Loucy (cell line): ENCODE measurements at regions not wholly inside any gene's neighbourhood (a gene's known extent, or its start where the extent isn't known, plus 50 kb on each side); places are given as distances from the start of the nearest gene placed in this dataset.

Experiments used
- H2AFZ ChIP-seq: fragments of 200-600 bp; sonication (generic); 2 replicates; pipeline ENCODE4 v1.6.0; 2016; ENCODE audit warnings: antibody characterized with exemption, mild to moderate bottlenecking, low read length, moderate library complexity
- H3F3A ChIP-seq: fragments of 200-600 bp; 2 replicates; pipeline ENCODE4 v1.6.0; 2016; ENCODE audit warnings: antibody characterized with exemption, low read depth, mild to moderate bottlenecking
- H3K27me3 ChIP-seq: fragments of 200-600 bp; sonication (generic); 2 replicates; pipeline ENCODE4 v1.6.1; 2014; ENCODE audit warnings: low read length, mild to moderate bottlenecking; ENCODE audit not compliant: insufficient read depth, poor library complexity, severe bottlenecking
- H3K36me3 ChIP-seq: fragments of 200-600 bp; sonication (generic); 2 replicates; pipeline ENCODE4 v1.6.1; 2016; ENCODE audit warnings: low read length; ENCODE audit not compliant: insufficient read depth
- H3K4me1 ChIP-seq: fragments of 200-600 bp; sonication (generic); 2 replicates; pipeline ENCODE4 v1.5.1; 2014; ENCODE audit warnings: low read length, mild to moderate bottlenecking; ENCODE audit not compliant: insufficient read depth, poor library complexity, severe bottlenecking
- H3K4me2 ChIP-seq: fragments of 200-600 bp; sonication (generic); 2 replicates; pipeline ENCODE4 v1.6.0; 2014; ENCODE audit warnings: antibody characterized with exemption, low read length, low read depth, mild to moderate bottlenecking; ENCODE audit not compliant: poor library complexity, severe bottlenecking
- H3K4me3 ChIP-seq: fragments of 200-600 bp; sonication (generic); 2 replicates; pipeline ENCODE4 v1.5.1; 2014; ENCODE audit warnings: low read length, mild to moderate bottlenecking, mixed read lengths; ENCODE audit not compliant: poor library complexity, severe bottlenecking
- H3K79me2 ChIP-seq: fragments of 200-600 bp; sonication (generic); 2 replicates; pipeline ENCODE4 v1.6.1; 2014; ENCODE audit warnings: low read length; ENCODE audit not compliant: insufficient read depth
- H3K9ac ChIP-seq: fragments of 200-600 bp; sonication (generic); 2 replicates; pipeline ENCODE4 v1.6.0; 2014; ENCODE audit warnings: mild to moderate bottlenecking, low read depth, low read length, moderate library complexity; ENCODE audit not compliant: poor library complexity, severe bottlenecking
- H3K9me2 ChIP-seq: fragments of 200-600 bp; sonication (generic); replicated peaks from 2 replicates; pipeline ENCODE4 v1.6.1; 2016; ENCODE audit warnings: low read depth, low read length, mixed read lengths
- H3K9me3 ChIP-seq: fragments of 200-600 bp; sonication (generic); 2 replicates; pipeline ENCODE4 v1.6.1; 2014; ENCODE audit warnings: mild to moderate bottlenecking, antibody characterized with exemption, low read length, low read depth; ENCODE audit not compliant: insufficient read depth
- H4K20me1 ChIP-seq: fragments of 200-600 bp; sonication (generic); 2 replicates; pipeline ENCODE4 v1.6.0; 2014; ENCODE audit warnings: antibody characterized with exemption, low read length, mild to moderate bottlenecking; ENCODE audit not compliant: insufficient read depth, poor library complexity, severe bottlenecking
- EZH2phosphoT487 ChIP-seq: fragments of 200-600 bp; IDR thresholded peaks from 2 replicates; pipeline ENCODE4 v1.6.1; 2018; ENCODE audit warnings: antibody characterized with exemption, mild to moderate bottlenecking, moderate library complexity, borderline replicate concordance
- TF ChIP-seq, protein P1 (sequence below): fragments of 200-600 bp; sonication (generic); conservative IDR thresholded peaks from 2 replicates; pipeline ENCODE4 v1.5.1; 2014; ENCODE audit warnings: mild to moderate bottlenecking, antibody characterized with exemption, low read length

DNA sequence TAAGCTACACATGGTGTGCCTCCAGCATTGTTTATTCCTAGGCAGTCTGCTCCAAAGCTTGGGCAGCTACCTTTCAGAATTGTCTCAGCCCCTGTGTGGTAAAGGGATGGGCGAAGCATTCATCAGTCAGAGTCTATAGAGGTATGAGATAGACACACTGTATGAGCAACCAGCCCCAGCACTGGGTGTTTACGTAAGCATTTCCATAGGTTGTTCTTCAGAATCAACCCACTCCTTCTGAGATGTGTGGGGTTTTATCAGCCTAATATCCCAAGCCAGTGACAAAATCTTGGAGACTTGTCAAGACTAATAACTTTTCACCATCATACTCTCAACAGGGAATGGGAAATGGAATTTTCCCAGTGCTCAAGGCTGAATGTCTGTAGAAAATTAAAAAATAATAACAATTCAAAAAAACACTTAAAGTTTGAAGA, 98.2 kb downstream of the BTG1 start:
- TF ChIP-seq EZH2phosphoT487 = no peak
- TF ChIP-seq, protein P1, sequence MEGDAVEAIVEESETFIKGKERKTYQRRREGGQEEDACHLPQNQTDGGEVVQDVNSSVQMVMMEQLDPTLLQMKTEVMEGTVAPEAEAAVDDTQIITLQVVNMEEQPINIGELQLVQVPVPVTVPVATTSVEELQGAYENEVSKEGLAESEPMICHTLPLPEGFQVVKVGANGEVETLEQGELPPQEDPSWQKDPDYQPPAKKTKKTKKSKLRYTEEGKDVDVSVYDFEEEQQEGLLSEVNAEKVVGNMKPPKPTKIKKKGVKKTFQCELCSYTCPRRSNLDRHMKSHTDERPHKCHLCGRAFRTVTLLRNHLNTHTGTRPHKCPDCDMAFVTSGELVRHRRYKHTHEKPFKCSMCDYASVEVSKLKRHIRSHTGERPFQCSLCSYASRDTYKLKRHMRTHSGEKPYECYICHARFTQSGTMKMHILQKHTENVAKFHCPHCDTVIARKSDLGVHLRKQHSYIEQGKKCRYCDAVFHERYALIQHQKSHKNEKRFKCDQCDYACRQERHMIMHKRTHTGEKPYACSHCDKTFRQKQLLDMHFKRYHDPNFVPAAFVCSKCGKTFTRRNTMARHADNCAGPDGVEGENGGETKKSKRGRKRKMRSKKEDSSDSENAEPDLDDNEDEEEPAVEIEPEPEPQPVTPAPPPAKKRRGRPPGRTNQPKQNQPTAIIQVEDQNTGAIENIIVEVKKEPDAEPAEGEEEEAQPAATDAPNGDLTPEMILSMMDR = no peak
- H3K4me2 ChIP-seq = no peak overlapping the region
- no peaks in the 10 kb centered on the region for H3F3A ChIP-seq
- no peaks in the 10 kb centered on the region for H3K9me2 ChIP-seq
- no peaks in the 10 kb centered on the region for H4K20me1 ChIP-seq
- no peak overlapping the region for H3K4me3 ChIP-seq
- H3K36me3 ChIP-seq = no peaks in the 10 kb centered on the region
- no peaks in the 10 kb centered on the region for H3K27me3 ChIP-seq
- H3K9ac ChIP-seq = no peak overlapping the region
- H3K4me1 ChIP-seq = no peaks in the 10 kb centered on the region
- H3K79me2 ChIP-seq = no peaks in the 10 kb centered on the region
- H3K9me3 ChIP-seq = no peaks in the 10 kb centered on the region
- no peak overlapping the region for H2AFZ ChIP-seq

DNA sequence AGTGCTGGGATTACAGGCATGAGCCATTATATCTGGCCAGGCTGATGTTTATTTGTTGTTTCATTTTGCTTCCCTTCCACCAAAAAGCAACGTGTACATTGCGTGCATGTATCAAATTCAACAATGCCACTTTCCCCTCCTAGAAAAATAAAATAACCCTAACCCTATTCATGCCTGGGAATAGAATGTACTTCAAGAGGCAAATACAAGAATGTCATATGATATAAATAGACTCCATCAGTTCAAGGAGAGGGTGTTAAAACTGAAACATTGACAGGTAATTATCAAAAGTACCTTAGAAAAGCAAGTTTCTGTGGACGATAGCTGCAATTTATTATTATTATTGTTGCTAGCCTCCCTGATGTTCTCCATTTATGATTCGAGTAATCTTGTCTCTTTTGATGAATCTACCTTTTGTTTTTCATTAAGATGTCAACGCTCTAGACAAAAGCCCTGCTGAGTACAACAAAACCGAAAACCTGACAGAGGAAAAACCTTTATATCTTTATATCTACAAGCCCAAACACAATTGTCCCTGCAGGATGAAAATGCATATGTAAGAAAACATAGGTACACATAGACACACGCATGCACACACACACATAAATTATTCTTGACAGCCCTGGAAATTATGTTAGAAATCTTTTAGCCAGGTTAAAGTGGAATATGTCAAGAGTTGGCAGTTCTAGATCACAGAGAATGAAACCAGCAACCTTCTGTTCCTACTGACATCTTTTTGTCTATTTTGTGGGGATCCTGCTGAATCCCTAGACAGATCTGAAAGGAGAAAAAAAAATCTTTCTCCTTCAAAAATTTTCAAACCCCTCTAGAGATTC, 98.9 kb downstream of the BTG1 start:
- H3K9me3 ChIP-seq = no peaks in the 10 kb centered on the region
- H2AFZ ChIP-seq = no peak overlapping the region
- H3K79me2 ChIP-seq = no peaks in the 10 kb centered on the region
- H4K20me1 ChIP-seq = no peaks in the 10 kb centered on the region
- H3K9me2 ChIP-seq = no peaks in the 10 kb centered on the region
- H3K4me1 ChIP-seq = no peaks in the 10 kb centered on the region
- H3K9ac ChIP-seq = no peak overlapping the region
- no peaks in the 10 kb centered on the region for H3F3A ChIP-seq
- no peaks in the 10 kb centered on the region for H3K36me3 ChIP-seq
- H3K4me2 ChIP-seq = no peak overlapping the region
- TF ChIP-seq EZH2phosphoT487 = no peak
- TF ChIP-seq, protein P1 = no peak
- no peaks in the 10 kb centered on the region for H3K27me3 ChIP-seq
- H3K4me3 ChIP-seq = no peak overlapping the region

DNA sequence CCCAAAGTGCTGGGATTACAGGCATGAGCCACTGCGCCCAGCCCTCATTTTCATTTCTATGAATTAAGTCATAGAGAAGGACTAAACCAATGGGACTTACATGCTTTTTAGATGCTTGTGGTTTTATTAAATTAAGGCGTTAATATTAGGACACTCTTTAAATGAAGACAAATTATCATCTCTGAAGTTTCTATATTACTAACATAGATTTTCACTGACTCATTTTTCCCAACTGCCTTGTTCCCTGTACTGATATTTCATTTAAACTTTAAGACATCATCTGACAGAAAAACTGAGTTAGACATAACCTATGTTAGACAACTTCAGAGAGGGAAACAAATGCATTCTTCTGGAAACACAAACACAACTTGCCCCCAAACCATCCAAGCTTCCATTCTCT, 99.8 kb downstream of the BTG1 start:
- Histone ChIP-seq H3K9me2 (no peaks in the 10 kb centered on the region), H3K4me3 (no peak overlapping the region), H3K9me3 (no peaks in the 10 kb centered on the region), H3K9ac (no peak overlapping the region), H3K4me1 (no peaks in the 10 kb centered on the region), H3K4me2 (no peak overlapping the region), H2AFZ (no peak overlapping the region), H3F3A (no peaks in the 10 kb centered on the region), H3K27me3 (no peaks in the 10 kb centered on the region), H4K20me1 (no peaks in the 10 kb centered on the region), H3K36me3 (no peaks in the 10 kb centered on the region), H3K79me2 (no peaks in the 10 kb centered on the region)
- TF ChIP-seq, protein P1 = no peak
